GM21423 (cell line): ENCODE measurements at regions not wholly inside any gene's neighbourhood (a gene's known extent, or its start where the extent isn't known, plus 50 kb on each side); places are given as distances from the start of the nearest gene placed in this dataset.

ENCODE experiments used
- ATAC-seq: cut with Tn5 transposase; IDR thresholded peaks from one replicate; pipeline ENCODE4 v1.9.1; 2021; ENCODE audit warnings: mild to moderate bottlenecking, moderate library complexity; ENCODE audit not compliant: unreplicated experiment

GRCh38 chr6:77403424-77403823 is 59.9 kb downstream of the HTR1B start:
- ATAC-seq, result no peak

- ATAC-seq, result no peak
Measured at GRCh38 chr6:77401231-77401630, 62.1 kb downstream of the HTR1B start.

- no peak for ATAC-seq
Measured at GRCh38 chr6:77397561-77397960, 65.7 kb downstream of the HTR1B start.

- ATAC-seq, result no peak
Measured at GRCh38 chr6:77389402-77389801, 73.9 kb downstream of the HTR1B start.

- no peak for ATAC-seq
Measured at GRCh38 chr6:77383026-77383425, 80.3 kb downstream of the HTR1B start.

- no peak for ATAC-seq
Measured at GRCh38 chr6:77373955-77374354, 89.3 kb downstream of the HTR1B start.

GRCh38 chr6:77371748-77372147 is 91.5 kb downstream of the HTR1B start:
- ATAC-seq, result no peak

- no peak for ATAC-seq
Measured at GRCh38 chr6:77368660-77369313, 94.5 kb downstream of the HTR1B start.

GRCh38 chr6:77366798-77367197 is 96.5 kb downstream of the HTR1B start:
- ATAC-seq, result no peak

GRCh38 chr6:77363702-77364101 is 99.6 kb downstream of the HTR1B start:
- no peak for ATAC-seq

GRCh38 chr6:77362055-77362454 is 101.2 kb downstream of the HTR1B start:
- no peak for ATAC-seq

GRCh38 chr6:77361018-77361417 is 102.3 kb downstream of the HTR1B start:
- ATAC-seq, result no peak

GRCh38 chr6:77356821-77357220 is 106.5 kb downstream of the HTR1B start:
- ATAC-seq, result no peak

GRCh38 chr6:77354581-77354980 is 108.7 kb downstream of the HTR1B start:
- ATAC-seq, result no peak

GRCh38 chr6:77353129-77353528 is 110.2 kb downstream of the HTR1B start:
- ATAC-seq, result no peak

- no peak for ATAC-seq
Measured at GRCh38 chr6:77341058-77341986, 122.0 kb downstream of the HTR1B start.

GRCh38 chr6:77340331-77340730 is 123.0 kb downstream of the HTR1B start:
- ATAC-seq, result no peak

- no peak for ATAC-seq
Measured at GRCh38 chr6:77339926-77340325, 123.4 kb downstream of the HTR1B start.

- ATAC-seq, result no peak
Measured at GRCh38 chr6:77337392-77337791, 125.9 kb downstream of the HTR1B start.

GRCh38 chr6:77334093-77334492 is 129.2 kb downstream of the HTR1B start:
- no peak for ATAC-seq

- no peak for ATAC-seq
Measured at GRCh38 chr6:77332915-77333623, 130.2 kb downstream of the HTR1B start.

GRCh38 chr6:77326711-77327110 is 136.6 kb downstream of the HTR1B start:
- ATAC-seq, result no peak
